ENCODE measurements at regions not wholly inside any gene's neighbourhood (a gene's known extent, or its start where the extent isn't known, plus 50 kb on each side); places are given as distances from the start of the nearest gene placed in this dataset.

GRCh38 chr18:55706898-55707297 lies 118.9 kb upstream of the TCF4 start:
- DNase-seq, result no peak
- Histone ChIP-seq H3K4me2 (ENCODE audit: insufficient read depth, insufficient read length, low read length) (no peak overlapping the region), H2AK5ac (ENCODE audit: insufficient read length, low read length) (no peak overlapping the region), H3K79me2 (ENCODE audit: insufficient read depth, low read length) (no peaks in the 10 kb centered on the region), H4K8ac (replicated peaks; ENCODE audit: insufficient read length, low read depth, low read length) (no peak overlapping the region), H2AFZ (ENCODE audit: low read length) (no peak overlapping the region), H3K56ac (ENCODE audit: insufficient read length, low read depth, low read length) (no peak overlapping the region), H3K27me3 (ENCODE audit: insufficient read depth, low read length) (no peaks in the 10 kb centered on the region; the same call in 1 of the 2 replicates), H3K23ac (ENCODE audit: insufficient read length, low read depth, low read length) (no peak overlapping the region), H2BK20ac (ENCODE audit: low read depth, low read length, poor library complexity, severe bottlenecking) (no peak overlapping the region), H4K20me1 (ENCODE audit: control insufficient read depth, insufficient read depth, insufficient read length) (no peaks in the 10 kb centered on the region), H4K5ac (ENCODE audit: insufficient read length, low read depth, low read length) (no peak overlapping the region), H2BK12ac (ENCODE audit: insufficient read length, low read depth, low read length) (no peak overlapping the region), H3K23me2 (ENCODE audit: insufficient read length, low read depth, low read length, poor library complexity, severe bottlenecking) (no peaks in the 10 kb centered on the region), H3K4me1 (ENCODE audit: insufficient read depth, low read length) (no peaks in the 10 kb centered on the region), H3K14ac (ENCODE audit: insufficient read depth, low read length) (no peak overlapping the region), H2BK120ac (ENCODE audit: low read depth, low read length, poor library complexity, severe bottlenecking) (no peak overlapping the region), H3K9me3 (ENCODE audit: control insufficient read depth, low read depth, low read length) (no peaks in the 10 kb centered on the region), H3K27ac (ENCODE audit: insufficient read length, low read depth, low read length) (no peak overlapping the region), H2BK15ac (ENCODE audit: low read depth, low read length) (no peak overlapping the region), H3K9ac (ENCODE audit: extremely low read depth, insufficient read length, low read length) (no peak overlapping the region), H4K91ac (ENCODE audit: insufficient read length, low read depth, low read length) (no peak overlapping the region), H3K79me1 (ENCODE audit: insufficient read depth, low read depth, low read length, poor library complexity, severe bottlenecking) (no peaks in the 10 kb centered on the region), H3T11ph (ENCODE audit: low read length) (no peak overlapping the region), H2BK5ac (ENCODE audit: insufficient read length, low read length) (no peak overlapping the region), H3K18ac (ENCODE audit: insufficient read length, low read depth, low read length) (no peak overlapping the region), H3K4ac (ENCODE audit: low read depth, low read length) (no peak overlapping the region)
- Mint-ChIP-seq H3K27ac (no peak overlapping the region), H3K4me1 (no peaks in the 10 kb centered on the region), H3K27me3 (ENCODE audit: low read depth) (no peaks in the 10 kb centered on the region), H3K36me3 (ENCODE audit: insufficient read depth in 1 of 3, low read depth in 3 of 3) (peaks cover 0 to 7% (median 0%) of the 10 kb centered on the region in 3 experiments; a peak in 3 of 7 replicates), H3K9me3 (peaks cover 0 to 4% of the 10 kb centered on the region in 2 experiments; a peak in 3 of 5 replicates), H3K4me3 (no peak overlapping the region)
- WGBS (ENCODE audit: extremely low coverage, insufficient read length, low lambda C conversion rate), result no CpG with 5 or more reads among the region's 3 CpGs
- no peak for TF ChIP-seq CTCF (conservative IDR thresholded peaks at IDR 0.05)
